ENCODE measurements at regions not wholly inside any gene's neighbourhood (a gene's known extent, or its start where the extent isn't known, plus 50 kb on each side); places are given as distances from the start of the nearest gene placed in this dataset.

DNA sequence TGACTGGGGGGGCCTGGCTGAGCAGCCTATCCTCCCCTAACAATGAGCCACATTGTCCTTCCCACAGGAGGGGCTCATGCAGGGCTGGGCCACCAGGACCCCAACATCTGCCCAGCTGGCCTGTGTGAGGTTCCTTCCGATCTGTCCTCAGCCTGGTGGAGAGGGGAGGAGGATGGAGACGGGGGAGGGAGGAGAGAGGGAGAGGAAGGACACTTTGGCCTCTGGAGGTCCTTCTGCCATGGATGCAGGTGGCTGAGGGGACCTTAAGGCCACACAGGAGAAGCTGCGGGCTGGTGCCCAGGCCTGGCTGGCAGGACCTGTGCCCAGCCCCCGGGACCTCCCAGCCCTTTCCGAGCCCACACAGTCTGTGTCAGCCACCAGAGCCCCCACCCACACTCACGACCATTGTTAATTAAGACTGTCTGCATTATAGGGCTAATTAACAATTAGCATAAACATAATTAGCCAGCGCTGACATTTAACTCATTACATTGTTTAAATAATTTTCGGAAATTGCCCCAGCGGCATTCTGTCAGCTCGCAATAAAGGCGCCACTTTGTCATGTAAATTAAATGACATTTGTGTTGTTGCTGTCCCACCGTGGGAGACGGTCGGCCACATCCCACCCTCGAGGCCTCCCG, 53.0 kb upstream of the NKX1-1 start:
- intact Hi-C loops (cut with micrococcal nuclease): no loop called here
- DNase-seq (no peak), ATAC-seq (no peak)
- H3K4me1 ChIP-seq (ENCODE audit: insufficient read depth, low read length): no peaks in the 10 kb centered on the region
- H3K27ac ChIP-seq (ENCODE audit: low read length): no peak overlapping the region
- no peaks in the 10 kb centered on the region for H3K36me3 ChIP-seq (ENCODE audit: low read depth, low read length)
- TF ChIP-seq EZH2 (IDR thresholded peaks at IDR 0.05; ENCODE audit: low read length, unreplicated experiment): no peak
- no peaks in the 10 kb centered on the region for H3F3A ChIP-seq (ENCODE audit: low read length, unreplicated experiment)
- CTCF ChIA-PET: no interaction called here
- no peak overlapping the region for H3K4me3 ChIP-seq (ENCODE audit: low read length)
- BruUV-seq (replicated peaks): no TSS peak
- no peaks in the 10 kb centered on the region for H3K9me2 ChIP-seq (replicated peaks; ENCODE audit: low read length)
- peaks cover 22% of the 10 kb centered on the region for H3K27me3 ChIP-seq (ENCODE audit: low read length)
- no peaks in the 10 kb centered on the region for H3K79me2 ChIP-seq (ENCODE audit: low read length)
- POLR2A ChIA-PET (ENCODE audit: unreplicated experiment): interaction anchor here (0.5 kb wide), 1 partner anchor 113 kb away, joined by 3 read pairs; no protein-coding TSS in a partner anchor
- no peak overlapping the region for H2AFZ ChIP-seq (ENCODE audit: low read length)
- H3K4me2 ChIP-seq (ENCODE audit: low read length): no peak overlapping the region
- H3K9me3 ChIP-seq (ENCODE audit: low read length): no peaks in the 10 kb centered on the region
- no peaks in the 10 kb centered on the region for H4K20me1 ChIP-seq (ENCODE audit: low read length)
- no peak overlapping the region for H3K9ac ChIP-seq (ENCODE audit: low read length)

DNA sequence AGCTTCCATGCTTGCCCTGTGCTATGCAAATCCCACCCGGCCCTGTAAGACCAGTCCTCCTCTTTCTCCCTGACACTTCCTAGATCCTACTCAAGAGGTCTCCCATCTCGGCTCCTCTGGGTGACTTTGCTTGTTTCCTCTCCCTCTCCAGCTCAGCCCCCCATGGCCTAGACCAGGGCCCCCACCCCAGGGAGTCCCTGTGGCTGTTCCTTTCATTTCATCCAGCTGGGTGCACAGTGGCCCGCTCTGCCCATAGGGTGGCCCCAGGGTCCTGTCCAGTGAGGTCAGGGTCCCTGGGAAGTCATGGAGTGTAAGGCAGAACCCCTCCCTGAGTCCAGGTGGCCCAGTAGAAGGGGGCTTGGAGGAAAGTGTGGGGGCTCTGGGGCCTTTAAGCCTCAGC, 52.3 kb upstream of the NKX1-1 start:
- Histone ChIP-seq H3K79me2 (ENCODE audit: low read length) (no peaks in the 10 kb centered on the region), H3K27me3 (ENCODE audit: low read length) (peaks cover 22% of the 10 kb centered on the region), H2AFZ (ENCODE audit: low read length) (no peak overlapping the region), H3K4me1 (ENCODE audit: insufficient read depth, low read length) (no peaks in the 10 kb centered on the region), H3K9me2 (replicated peaks; ENCODE audit: low read length) (no peaks in the 10 kb centered on the region), H3K36me3 (ENCODE audit: low read depth, low read length) (no peaks in the 10 kb centered on the region), H3K27ac (ENCODE audit: low read length) (no peak overlapping the region), H4K20me1 (ENCODE audit: low read length) (no peaks in the 10 kb centered on the region), H3K4me2 (ENCODE audit: low read length) (no peak overlapping the region), H3K9me3 (ENCODE audit: low read length) (no peaks in the 10 kb centered on the region), H3K4me3 (ENCODE audit: low read length) (no peak overlapping the region), H3K9ac (ENCODE audit: low read length) (no peak overlapping the region), H3F3A (ENCODE audit: low read length, unreplicated experiment) (no peaks in the 10 kb centered on the region)
- TF ChIP-seq CTCF (conservative IDR thresholded peaks at IDR 0.05; ENCODE audit: low read depth, low read length): no peak
- no peak for TF ChIP-seq EZH2 (IDR thresholded peaks at IDR 0.05; ENCODE audit: low read length, unreplicated experiment)
- TF ChIP-seq EZH2phosphoT487 (IDR thresholded peaks at IDR 0.05; ENCODE audit: borderline replicate concordance, low read length): no peak
- DNase-seq: no peak
- intact Hi-C loops (cut with micrococcal nuclease): no loop called here
- BruUV-seq (replicated peaks): no TSS peak
- no peak for ATAC-seq
- ChIA-PET POLR2A (ENCODE audit: unreplicated experiment) (no interaction called here), CTCF (no interaction called here)

Data from PC-3 (cell line).